Transverse colon (tissue), 4 donors: ENCODE measurements at regions not wholly inside any gene's neighbourhood (a gene's known extent, or its start where the extent isn't known, plus 50 kb on each side); places are given as distances from the start of the nearest gene placed in this dataset.

Source experiments
- DNase-seq: peaks from one replicate; pipeline ENCODE4 v3.0.0-alpha.2; 2019
- H3K27ac ChIP-seq, 4 donors: fragments of 200-600 bp; sonication (generic); 2 replicates each; pipeline ENCODE4 v1.5.1; 2016 to 2018; ENCODE audit warnings: inconsistent platforms in 4 of 4
- H3K27me3 ChIP-seq: fragments of 200-600 bp; sonication (generic); 2 replicates; pipeline ENCODE4 v1.5.1; 2017; ENCODE audit warnings: inconsistent platforms
- H3K36me3 ChIP-seq, 4 donors: fragments of 200-600 bp; sonication (generic); 2 replicates each; pipeline ENCODE4 v1.5.1; 2017 to 2019; ENCODE audit warnings: inconsistent platforms in 4 of 4
- H3K4me1 ChIP-seq, 4 donors: fragments of 200-600 bp; sonication (generic); 2 replicates each; pipeline ENCODE4 v1.5.1; 2017 to 2020; ENCODE audit warnings: inconsistent platforms in 4 of 4
- H3K4me3 ChIP-seq, 4 donors: fragments of 200-600 bp; sonication (generic); 1 replicate in 1 of 4; 2 replicates in 3 of 4; pipeline versions ENCODE4 v1.5.1 to v1.6.1; 2017 to 2019; ENCODE audit warnings: inconsistent platforms in 4 of 4
- H3K9me3 ChIP-seq, 2 donors: fragments of 200-600 bp; sonication (generic); 2 replicates each; pipeline ENCODE4 v1.5.1; 2017 to 2019; ENCODE audit warnings: inconsistent platforms in 2 of 2
- EP300 ChIP-seq: sonication (generic); formaldehyde crosslinking; IDR thresholded peaks from one replicate; pipeline ENCODE4 v1.6.1; 2017; ENCODE audit warnings: antibody characterized with exemption, low read depth
- POLR2A ChIP-seq: fragments of 450-650 bp; IDR thresholded peaks from one replicate; pipeline ENCODE4 v1.6.1; 2016; ENCODE audit warnings: antibody characterized with exemption, mild to moderate bottlenecking, moderate library complexity
- POLR2AphosphoS5 ChIP-seq, 3 donors: sonication (generic); formaldehyde crosslinking; IDR thresholded peaks; one replicate each; pipeline ENCODE4 v1.6.1; 2016; ENCODE audit warnings: antibody characterized with exemption in 3 of 3
- WGBS, 2 donors: methylation state at CpG; one replicate each; pipeline ENCODE4 v1.1.5; 2018; ENCODE audit warnings: low coverage in 1 of 2; 5-methylcytosine and 5-hydroxymethylcytosine counted together
- in situ Hi-C, 4 donors: fragments of 200-750 bp; cut with MboI; loops; one replicate each; pipeline versions ENCODE4 v1.15.0 to v1.15.1; 2017; ENCODE audit warnings: low sequenced_read_pairs in 3 of 4, low pct_ligation_motif_present in 1 of 4, low pct_unique_long_range_greater_than_20kb in 1 of 4
- intact Hi-C: fragments of 100-400 bp; cut with DNase I; formaldehyde crosslinking; loops from one replicate; pipeline ENCODE4 v1.15.1; 2023; ENCODE audit warnings: low total_unique reads
- TF ChIP-seq, protein P1 (sequence below), 5 experiments: fragments of 200-600 bp in 3 of 5; fragments of 450-650 bp in 2 of 5; sonication (generic) in 3 of 5; IDR thresholded peaks; 1 replicate in 2 of 5; 2 replicates in 3 of 5; pipeline ENCODE4 v1.5.1; 2016 to 2017; ENCODE audit warnings: antibody characterized with exemption in 5 of 5, inconsistent platforms in 3 of 5, mild to moderate bottlenecking in 2 of 5, moderate library complexity in 1 of 5

- no peak for DNase-seq
- Histone ChIP-seq H3K4me3 (no peak overlapping the region), H3K36me3 (no peaks in the 10 kb centered on the region), H3K27ac (no peak overlapping the region), H3K9me3 (peaks cover 0 to 5% of the 10 kb centered on the region in 2 donors), H3K27me3 (no peaks in the 10 kb centered on the region), H3K4me1 (no peaks in the 10 kb centered on the region)
- in situ Hi-C loops: no loop called here
- WGBS, 2 donors: 78 to 100% methylated on average over 1 to 2 of the region's 2 CpGs
- TF ChIP-seq POLR2A: no peak
- TF ChIP-seq POLR2AphosphoS5 (IDR thresholded peaks at IDR 0.05): no peak
- TF ChIP-seq, protein P1, sequence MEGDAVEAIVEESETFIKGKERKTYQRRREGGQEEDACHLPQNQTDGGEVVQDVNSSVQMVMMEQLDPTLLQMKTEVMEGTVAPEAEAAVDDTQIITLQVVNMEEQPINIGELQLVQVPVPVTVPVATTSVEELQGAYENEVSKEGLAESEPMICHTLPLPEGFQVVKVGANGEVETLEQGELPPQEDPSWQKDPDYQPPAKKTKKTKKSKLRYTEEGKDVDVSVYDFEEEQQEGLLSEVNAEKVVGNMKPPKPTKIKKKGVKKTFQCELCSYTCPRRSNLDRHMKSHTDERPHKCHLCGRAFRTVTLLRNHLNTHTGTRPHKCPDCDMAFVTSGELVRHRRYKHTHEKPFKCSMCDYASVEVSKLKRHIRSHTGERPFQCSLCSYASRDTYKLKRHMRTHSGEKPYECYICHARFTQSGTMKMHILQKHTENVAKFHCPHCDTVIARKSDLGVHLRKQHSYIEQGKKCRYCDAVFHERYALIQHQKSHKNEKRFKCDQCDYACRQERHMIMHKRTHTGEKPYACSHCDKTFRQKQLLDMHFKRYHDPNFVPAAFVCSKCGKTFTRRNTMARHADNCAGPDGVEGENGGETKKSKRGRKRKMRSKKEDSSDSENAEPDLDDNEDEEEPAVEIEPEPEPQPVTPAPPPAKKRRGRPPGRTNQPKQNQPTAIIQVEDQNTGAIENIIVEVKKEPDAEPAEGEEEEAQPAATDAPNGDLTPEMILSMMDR (IDR thresholded peaks at IDR 0.05): no peak
- TF ChIP-seq EP300: no peak
- intact Hi-C loops: no loop called here
Measured at GRCh38 chr20:48156521-48156920, 371.2 kb upstream of the SULF2 start.

GRCh38 chr20:48155268-48155667 lies 370.0 kb upstream of the SULF2 start:
- H3K36me3 ChIP-seq: no peaks in the 10 kb centered on the region
- 60 to 85% methylated on average over 1 to 8 of the region's 9 CpGs for WGBS, 2 donors

DNA sequence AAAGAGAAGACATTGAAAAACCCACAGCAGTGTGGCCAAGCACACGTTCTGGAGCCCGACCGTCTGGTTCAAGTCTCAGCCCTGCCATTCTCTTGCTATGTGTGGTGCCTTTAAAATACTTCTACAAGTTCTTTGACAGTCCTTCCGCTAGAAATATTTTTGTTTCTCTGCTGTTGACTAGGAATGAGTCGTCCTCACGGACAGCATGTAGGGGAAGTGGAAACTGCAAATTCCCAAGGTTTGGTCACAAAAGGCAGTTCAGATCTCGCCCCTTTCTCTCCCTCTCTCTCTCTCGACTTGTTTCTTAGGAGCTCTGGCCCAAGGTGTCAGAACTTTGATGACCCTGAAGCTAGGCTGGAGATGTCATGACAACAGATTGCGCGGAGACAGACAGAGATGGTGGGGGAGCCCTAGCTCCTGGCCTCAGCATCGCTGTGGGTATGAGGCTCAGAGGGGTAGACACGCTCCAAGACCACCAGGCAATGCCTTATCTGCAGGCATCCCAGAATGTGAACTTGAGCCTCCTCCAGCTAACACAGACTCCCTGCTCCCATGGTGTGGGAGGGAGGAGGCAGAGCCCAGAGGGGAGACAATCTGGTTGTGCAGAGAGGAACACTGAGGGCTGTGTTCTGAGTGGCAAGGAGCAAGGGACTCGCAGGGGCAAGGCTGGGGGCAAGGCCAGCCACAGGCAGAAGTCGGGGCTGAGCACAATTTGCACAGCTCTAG lies 368.9 kb upstream of the SULF2 start:
- intact Hi-C loops (no loop called here), in situ Hi-C loops (no loop called here)
- no peak for DNase-seq
- Histone ChIP-seq H3K27me3 (no peaks in the 10 kb centered on the region), H3K4me3 (no peak overlapping the region), H3K27ac (no peak overlapping the region), H3K36me3 (no peaks in the 10 kb centered on the region), H3K4me1 (no peaks in the 10 kb centered on the region), H3K9me3 (peaks cover 0 to 5% of the 10 kb centered on the region in 2 donors)
- 10 to 77% methylated on average over 2 to 14 of the region's 14 CpGs for WGBS, 2 donors
- TF ChIP-seq, protein P1 (IDR thresholded peaks at IDR 0.05): no peak
- TF ChIP-seq EP300 (no peak), POLR2AphosphoS5 (IDR thresholded peaks at IDR 0.05) (no peak), POLR2A (no peak)

More at GRCh38 chr20:48155268-48155667, 370.0 kb upstream of the SULF2 start:
- intact Hi-C loops: no loop called here
- Histone ChIP-seq H3K4me1 (no peaks in the 10 kb centered on the region), H3K27ac (no peak overlapping the region), H3K9me3 (peaks cover 0 to 5% of the 10 kb centered on the region in 2 donors), H3K4me3 (no peak overlapping the region), H3K27me3 (no peaks in the 10 kb centered on the region)
- in situ Hi-C loops: no loop called here
- TF ChIP-seq, protein P1 (IDR thresholded peaks at IDR 0.05): no peak
- no peak for TF ChIP-seq EP300
- TF ChIP-seq POLR2A: no peak
- TF ChIP-seq POLR2AphosphoS5 (IDR thresholded peaks at IDR 0.05): no peak
- no peak for DNase-seq

DNA sequence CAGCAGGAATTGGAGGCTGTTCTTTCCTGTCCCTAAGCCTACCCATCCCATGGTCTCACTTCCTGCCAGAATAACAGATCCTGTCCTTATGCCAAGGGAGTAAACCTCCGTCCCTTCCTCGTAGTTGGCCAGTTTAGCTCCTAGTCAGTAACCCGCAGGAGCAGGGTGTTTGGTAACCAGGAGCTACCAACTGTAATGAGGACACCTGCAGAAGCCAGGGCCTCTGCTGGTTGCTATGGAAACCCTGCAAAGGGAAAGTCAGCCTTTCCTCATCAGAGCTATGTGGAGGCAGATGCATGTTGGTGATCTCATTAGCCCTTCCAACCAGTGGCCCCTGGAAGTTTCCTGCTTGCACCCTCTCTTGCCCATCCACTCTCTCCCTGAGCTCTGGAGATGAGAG lies 368.2 kb upstream of the SULF2 start:
- Histone ChIP-seq H3K27me3 (no peaks in the 10 kb centered on the region), H3K36me3 (no peaks in the 10 kb centered on the region), H3K9me3 (peaks cover 0 to 5% of the 10 kb centered on the region in 2 donors), H3K27ac (no peak overlapping the region), H3K4me3 (no peak overlapping the region), H3K4me1 (no peaks in the 10 kb centered on the region)
- 26% methylated on average over 3 of the region's 3 CpGs; no CpG with 5 or more reads in 1 of the 2 donors for WGBS, 2 donors
- in situ Hi-C loops: no loop called here
- no peak for TF ChIP-seq POLR2A
- intact Hi-C loops: no loop called here
- no peak for DNase-seq

DNA sequence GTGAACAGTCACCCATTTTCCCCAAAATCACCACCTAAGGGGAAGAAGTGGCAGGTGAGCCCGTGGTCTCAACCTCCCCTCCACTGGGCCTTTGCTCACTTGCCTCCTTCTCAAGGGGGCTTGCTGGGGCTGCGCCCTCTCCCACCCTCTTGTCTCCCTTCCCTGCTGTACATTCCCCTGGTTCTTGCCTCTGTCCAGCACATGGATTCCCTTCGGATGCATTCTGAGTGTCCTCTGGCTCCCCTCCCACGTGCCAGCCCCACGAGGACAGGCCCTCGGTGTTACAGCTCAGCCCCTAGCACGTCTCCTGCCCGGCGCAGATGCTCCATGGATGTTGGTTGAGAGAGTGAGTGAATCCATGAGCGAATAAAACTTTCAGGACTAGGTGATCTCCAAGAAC lies 367.8 kb upstream of the SULF2 start:
- no peak overlapping the region for H3K27ac ChIP-seq
- H3K4me3 ChIP-seq: no peak overlapping the region
- no peak for TF ChIP-seq EP300
- TF ChIP-seq POLR2A: no peak
- no peak for TF ChIP-seq POLR2AphosphoS5 (IDR thresholded peaks at IDR 0.05)
- TF ChIP-seq, protein P1 (IDR thresholded peaks at IDR 0.05): no peak
- in situ Hi-C loops: no loop called here
- H3K4me1 ChIP-seq: no peaks in the 10 kb centered on the region
- H3K9me3 ChIP-seq: peaks cover 0 to 5% of the 10 kb centered on the region in 2 donors
- no peaks in the 10 kb centered on the region for H3K36me3 ChIP-seq
- 57 to 92% methylated on average over 5 to 10 of the region's 10 CpGs for WGBS, 2 donors
- intact Hi-C loops: no loop called here
- DNase-seq: no peak
- no peaks in the 10 kb centered on the region for H3K27me3 ChIP-seq
